PC-3 (cell line): ENCODE measurements at regions not wholly inside any gene's neighbourhood (a gene's known extent, or its start where the extent isn't known, plus 50 kb on each side); places are given as distances from the start of the nearest gene placed in this dataset.

Experiments used
- ATAC-seq: fragments of 200-7000 bp; cut with Tn5 transposase; 2 replicates; pipeline ENCODE4 v1.9.1; 2020; ENCODE audit warnings: mild to moderate bottlenecking, moderate library complexity
- BruUV-seq: library from RNA; stranded (reverse); fragments of 400-500 nt; replicated peaks from 2 replicates; lab custom pipeline; 2021; lab: Mats Ljungman, UMichigan
- CTCF ChIA-PET: fragments of 300-600 bp; sonication (Branson Sonifier 250); formaldehyde crosslinking; loops from one replicate; lab custom pipeline; 2022; ENCODE audit warnings: antibody characterized with exemption; lab: Charles Lee
- POLR2A ChIA-PET: fragments of 300-600 bp; sonication (Branson Sonifier 250); formaldehyde crosslinking; loops from one replicate; lab custom pipeline; 2022; ENCODE audit warnings: antibody characterized with exemption; ENCODE audit not compliant: unreplicated experiment; lab: Charles Lee
- DNase-seq: peaks from one replicate; pipeline ENCODE4 v3.0.0-alpha.2; 2015
- H2AFZ ChIP-seq: fragments of 300-600 bp; sonication (generic); 2 replicates; pipeline ENCODE4 v1.6.0; 2016; ENCODE audit warnings: antibody characterized with exemption, low read length
- H3F3A ChIP-seq: fragments of 300-600 bp; sonication (generic); one replicate; pipeline ENCODE4 v1.6.0; 2017; ENCODE audit warnings: antibody characterized with exemption, low read length, control low read depth, mild to moderate bottlenecking; ENCODE audit not compliant: unreplicated experiment
- H3K27ac ChIP-seq: fragments of 300-600 bp; sonication (generic); 2 replicates; pipeline ENCODE4 v1.5.1; 2016; ENCODE audit warnings: mild to moderate bottlenecking, low read length
- H3K27me3 ChIP-seq: fragments of 300-600 bp; sonication (generic); 2 replicates; pipeline ENCODE4 v1.6.1; 2016; ENCODE audit warnings: low read length, mixed read lengths
- H3K36me3 ChIP-seq: fragments of 300-600 bp; sonication (generic); 2 replicates; pipeline ENCODE4 v1.6.1; 2016; ENCODE audit warnings: low read depth, mixed run types, low read length, mixed read lengths
- H3K4me1 ChIP-seq: fragments of 300-600 bp; sonication (generic); 2 replicates; pipeline ENCODE4 v1.5.1; 2016; ENCODE audit warnings: low read length; ENCODE audit not compliant: insufficient read depth
- H3K4me2 ChIP-seq: fragments of 300-600 bp; sonication (generic); 2 replicates; pipeline ENCODE4 v1.6.0; 2016; ENCODE audit warnings: low read length
- H3K4me3 ChIP-seq: fragments of 300-600 bp; sonication (generic); 2 replicates; pipeline ENCODE4 v1.5.1; 2016; ENCODE audit warnings: mild to moderate bottlenecking, low read length, mixed read lengths
- H3K79me2 ChIP-seq: fragments of 300-600 bp; sonication (generic); 2 replicates; pipeline ENCODE4 v1.6.1; 2017; ENCODE audit warnings: low read length, mixed read lengths
- H3K9ac ChIP-seq: fragments of 300-600 bp; sonication (generic); 2 replicates; pipeline ENCODE4 v1.6.0; 2016; ENCODE audit warnings: mild to moderate bottlenecking, low read length
- H3K9me2 ChIP-seq: fragments of 300-600 bp; sonication (generic); replicated peaks from 2 replicates; pipeline ENCODE4 v1.6.1; 2016; ENCODE audit warnings: mixed run types, low read length, mixed read lengths
- H3K9me3 ChIP-seq: fragments of 300-600 bp; sonication (generic); 2 replicates; pipeline ENCODE4 v1.6.1; 2016; ENCODE audit warnings: low read length, mixed read lengths
- H4K20me1 ChIP-seq: fragments of 300-600 bp; sonication (generic); 2 replicates; pipeline ENCODE4 v1.6.1; 2016; ENCODE audit warnings: low read length, mixed read lengths
- EZH2 ChIP-seq: fragments of 300-600 bp; sonication (generic); IDR thresholded peaks from one replicate; pipeline ENCODE4 v1.6.1; 2017; ENCODE audit warnings: antibody characterized with exemption, mild to moderate bottlenecking, low read length; ENCODE audit not compliant: unreplicated experiment
- EZH2phosphoT487 ChIP-seq: fragments of 300-600 bp; sonication (generic); IDR thresholded peaks from 2 replicates; pipeline ENCODE4 v1.6.1; 2018; ENCODE audit warnings: mild to moderate bottlenecking, antibody characterized with exemption, low read length, borderline replicate concordance
- intact Hi-C: fragments of 100-400 bp; cut with micrococcal nuclease; formaldehyde crosslinking; loops from 2 replicates; pipeline ENCODE4 v1.9.0; 2023
- TF ChIP-seq, protein P1 (sequence below): fragments of 300-600 bp; sonication (generic); conservative IDR thresholded peaks from 2 replicates; pipeline ENCODE4 v1.5.1; 2017; ENCODE audit warnings: antibody characterized with exemption, low read depth, mild to moderate bottlenecking, low read length

- no TSS peak for BruUV-seq
- no peaks in the 10 kb centered on the region; the same call in 1 of the 2 replicates for H3K9me3 ChIP-seq
- H3K27ac ChIP-seq, result no peak overlapping the region
- no peaks in the 10 kb centered on the region for H3K79me2 ChIP-seq
- ATAC-seq, result no peak
- H4K20me1 ChIP-seq, result no peaks in the 10 kb centered on the region
- H3K36me3 ChIP-seq, result no peaks in the 10 kb centered on the region
- CTCF ChIA-PET, result no interaction called here
- POLR2A ChIA-PET, result no interaction called here
- no peak overlapping the region for H3K4me2 ChIP-seq
- intact Hi-C loops, result no loop called here
- no peaks in the 10 kb centered on the region for H3F3A ChIP-seq
- H3K9ac ChIP-seq, result no peak overlapping the region
- H3K4me1 ChIP-seq, result no peaks in the 10 kb centered on the region
- H3K4me3 ChIP-seq, result no peak overlapping the region
- H3K9me2 ChIP-seq, result no peaks in the 10 kb centered on the region
- no peak overlapping the region for H2AFZ ChIP-seq
- DNase-seq, result no peak
- TF ChIP-seq, protein P1, sequence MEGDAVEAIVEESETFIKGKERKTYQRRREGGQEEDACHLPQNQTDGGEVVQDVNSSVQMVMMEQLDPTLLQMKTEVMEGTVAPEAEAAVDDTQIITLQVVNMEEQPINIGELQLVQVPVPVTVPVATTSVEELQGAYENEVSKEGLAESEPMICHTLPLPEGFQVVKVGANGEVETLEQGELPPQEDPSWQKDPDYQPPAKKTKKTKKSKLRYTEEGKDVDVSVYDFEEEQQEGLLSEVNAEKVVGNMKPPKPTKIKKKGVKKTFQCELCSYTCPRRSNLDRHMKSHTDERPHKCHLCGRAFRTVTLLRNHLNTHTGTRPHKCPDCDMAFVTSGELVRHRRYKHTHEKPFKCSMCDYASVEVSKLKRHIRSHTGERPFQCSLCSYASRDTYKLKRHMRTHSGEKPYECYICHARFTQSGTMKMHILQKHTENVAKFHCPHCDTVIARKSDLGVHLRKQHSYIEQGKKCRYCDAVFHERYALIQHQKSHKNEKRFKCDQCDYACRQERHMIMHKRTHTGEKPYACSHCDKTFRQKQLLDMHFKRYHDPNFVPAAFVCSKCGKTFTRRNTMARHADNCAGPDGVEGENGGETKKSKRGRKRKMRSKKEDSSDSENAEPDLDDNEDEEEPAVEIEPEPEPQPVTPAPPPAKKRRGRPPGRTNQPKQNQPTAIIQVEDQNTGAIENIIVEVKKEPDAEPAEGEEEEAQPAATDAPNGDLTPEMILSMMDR, result no peak
- no peak for TF ChIP-seq EZH2
- TF ChIP-seq EZH2phosphoT487, result no peak
- no peaks in the 10 kb centered on the region for H3K27me3 ChIP-seq
Observed at GRCh38 chr12:82174383-82174782, 183.8 kb downstream of the CCDC59 start.

DNA sequence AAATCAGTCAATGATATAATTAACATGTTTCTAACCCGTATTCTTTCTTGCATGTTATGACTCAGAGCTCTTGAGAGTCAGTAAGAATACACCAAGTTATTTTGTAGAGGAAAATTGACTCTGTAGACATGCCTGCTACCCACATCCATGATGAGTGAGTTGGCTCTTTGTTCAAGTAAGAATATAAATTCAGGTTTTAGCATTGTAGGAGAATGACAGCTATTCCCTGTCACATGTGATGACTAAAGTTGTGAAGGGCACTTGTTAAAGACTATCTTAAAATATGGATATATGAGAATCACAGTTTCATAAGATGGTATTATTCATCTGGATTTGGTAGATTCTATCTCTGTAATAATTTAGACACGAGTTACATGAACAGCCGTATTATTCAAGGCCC lies 209.1 kb downstream of the CCDC59 start:
- ChIA-PET CTCF (no interaction called here), POLR2A (no interaction called here)
- no peak overlapping the region for H3K4me3 ChIP-seq
- no peak overlapping the region for H3K4me2 ChIP-seq
- no peak overlapping the region for H3K27ac ChIP-seq
- no peaks in the 10 kb centered on the region for H3K4me1 ChIP-seq
- H3K9me3 ChIP-seq, result no peaks in the 10 kb centered on the region
- no peaks in the 10 kb centered on the region for H3K9me2 ChIP-seq
- no peak overlapping the region for H3K9ac ChIP-seq
- DNase-seq (no peak), ATAC-seq (no peak)
- no peaks in the 10 kb centered on the region for H4K20me1 ChIP-seq
- no peaks in the 10 kb centered on the region for H3F3A ChIP-seq
- no peaks in the 10 kb centered on the region for H3K36me3 ChIP-seq
- H2AFZ ChIP-seq, result no peak overlapping the region
- no peaks in the 10 kb centered on the region for H3K27me3 ChIP-seq
- no TSS peak for BruUV-seq
- intact Hi-C loops, result no loop called here
- TF ChIP-seq EZH2phosphoT487 (no peak), EZH2 (no peak)
- TF ChIP-seq, protein P1, result no peak
- no peaks in the 10 kb centered on the region for H3K79me2 ChIP-seq

GRCh38 chr12:82146740-82147139 lies 211.4 kb downstream of the CCDC59 start:
- Histone ChIP-seq H3F3A (no peaks in the 10 kb centered on the region), H3K79me2 (no peaks in the 10 kb centered on the region), H2AFZ (no peak overlapping the region), H3K27me3 (no peaks in the 10 kb centered on the region), H3K4me1 (no peaks in the 10 kb centered on the region), H3K4me2 (no peak overlapping the region), H3K9me3 (peaks cover 7% of the 10 kb centered on the region; the same call in 1 of the 2 replicates), H3K4me3 (no peak overlapping the region), H3K27ac (no peak overlapping the region), H4K20me1 (no peaks in the 10 kb centered on the region), H3K9ac (no peak overlapping the region), H3K36me3 (no peaks in the 10 kb centered on the region), H3K9me2 (no peaks in the 10 kb centered on the region)
- CTCF ChIA-PET, result no interaction called here
- ATAC-seq (no peak), DNase-seq (no peak)
- TF ChIP-seq, protein P1, result no peak
- TF ChIP-seq EZH2phosphoT487, result no peak
- TF ChIP-seq EZH2, result no peak
- BruUV-seq, result no TSS peak
- POLR2A ChIA-PET, result no interaction called here
- intact Hi-C loops, result no loop called here
